ENCODE measurements at regions not wholly inside any gene's neighbourhood (a gene's known extent, or its start where the extent isn't known, plus 50 kb on each side); places are given as distances from the start of the nearest gene placed in this dataset.

DNA sequence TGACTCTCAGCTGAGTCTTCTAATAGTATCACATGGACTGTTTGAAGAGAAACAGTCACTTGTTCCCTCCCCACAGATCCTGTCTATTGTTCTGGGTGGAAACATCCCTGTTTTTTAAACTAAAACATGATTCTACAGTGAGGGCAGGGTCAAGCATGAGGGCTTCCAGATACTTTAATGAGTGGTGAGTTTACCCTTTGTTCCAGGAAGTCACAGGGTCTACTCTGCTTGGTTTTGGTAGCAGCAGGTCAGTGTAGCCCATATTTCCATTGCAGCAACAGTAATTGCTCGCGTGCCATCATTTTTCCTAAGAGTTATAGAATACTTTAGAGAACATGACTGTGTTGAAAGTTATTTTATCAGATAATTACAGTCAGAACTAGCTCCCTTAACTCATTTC lies 87.4 kb downstream of the ZNF732 start:
- Mint-ChIP-seq H3K36me3 (ENCODE audit: low read depth) (peaks cover 3% of the 10 kb centered on the region), H3K27ac (no peak overlapping the region), H3K4me3 (no peak overlapping the region), H3K4me1 (ENCODE audit: low read depth) (no peaks in the 10 kb centered on the region), H3K9me3 (peaks cover 52% of the 10 kb centered on the region), H3K27me3 (ENCODE audit: low read depth) (no peaks in the 10 kb centered on the region)
- no peak for DNase-seq (ENCODE audit: low spot score)

DNA sequence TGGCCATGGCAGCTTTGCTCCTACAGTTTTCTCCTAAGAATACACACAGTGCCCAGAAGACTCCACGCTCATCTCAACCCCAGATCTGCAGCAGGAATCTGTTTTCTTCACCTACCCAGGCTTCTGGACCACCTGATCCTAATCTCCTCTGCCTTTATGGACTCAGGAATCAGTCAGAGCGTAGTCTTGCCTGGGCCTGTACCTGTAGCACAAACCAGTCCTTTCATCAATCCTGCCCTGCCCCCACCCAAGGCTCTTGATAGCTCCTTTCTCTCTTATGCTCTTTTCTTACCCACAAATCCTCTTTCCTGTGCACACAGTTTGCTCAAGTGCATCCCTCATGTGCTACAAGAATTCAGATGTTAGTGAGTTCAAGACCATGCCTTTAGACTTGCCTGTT lies 89.7 kb downstream of the ZNF718 start:
- no peak overlapping the region for H3K27ac Mint-ChIP-seq
- DNase-seq (ENCODE audit: low spot score): no peak
- H3K9me3 Mint-ChIP-seq: peaks cover 60% of the 10 kb centered on the region
- peaks cover 3% of the 10 kb centered on the region for H3K36me3 Mint-ChIP-seq (ENCODE audit: low read depth)
- H3K4me1 Mint-ChIP-seq (ENCODE audit: low read depth): no peaks in the 10 kb centered on the region
- no peaks in the 10 kb centered on the region for H3K27me3 Mint-ChIP-seq (ENCODE audit: low read depth)
- no peak overlapping the region for H3K4me3 Mint-ChIP-seq
